ENCODE measurements at regions not wholly inside any gene's neighbourhood (a gene's known extent, or its start where the extent isn't known, plus 50 kb on each side); places are given as distances from the start of the nearest gene placed in this dataset.

DNA sequence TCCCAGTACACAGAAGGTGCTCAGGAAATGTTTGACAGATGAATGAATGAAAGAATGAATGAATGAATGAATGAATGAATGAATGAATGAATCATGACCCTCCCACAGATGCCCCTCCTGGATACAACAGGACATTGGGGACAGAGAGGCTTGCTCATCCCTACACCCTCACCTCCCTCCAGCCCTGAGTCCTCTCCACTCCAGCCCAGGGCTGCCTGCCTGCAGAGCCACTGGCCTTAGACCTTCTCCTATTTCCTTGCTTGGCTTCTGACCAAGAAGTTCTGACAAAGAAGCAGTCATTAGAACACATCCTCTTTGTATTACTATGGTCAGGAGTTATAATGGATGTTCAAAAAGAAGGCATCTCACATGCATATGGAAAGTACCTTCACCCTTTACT lies 240.7 kb upstream of the DAPK1 start:
- TF ChIP-seq CTCF (IDR thresholded peaks at IDR 0.05) (no peak), POLR2A (IDR thresholded peaks at IDR 0.05) (no peak)
